Stimulated activated CD4-positive, alpha-beta T cell treated with anti-CD3 and anti-CD28 coated beads, Interleukin-15, amount 100 ng/mL, for 48 hours (primary cell): ENCODE measurements at regions not wholly inside any gene's neighbourhood (a gene's known extent, or its start where the extent isn't known, plus 50 kb on each side); places are given as distances from the start of the nearest gene placed in this dataset.

Experiments
- DNase-seq, 2 donors: peaks; one replicate each; pipeline ENCODE4 v3.0.0-alpha.2; 2020; ENCODE audit warnings: low read depth in 2 of 2

DNA sequence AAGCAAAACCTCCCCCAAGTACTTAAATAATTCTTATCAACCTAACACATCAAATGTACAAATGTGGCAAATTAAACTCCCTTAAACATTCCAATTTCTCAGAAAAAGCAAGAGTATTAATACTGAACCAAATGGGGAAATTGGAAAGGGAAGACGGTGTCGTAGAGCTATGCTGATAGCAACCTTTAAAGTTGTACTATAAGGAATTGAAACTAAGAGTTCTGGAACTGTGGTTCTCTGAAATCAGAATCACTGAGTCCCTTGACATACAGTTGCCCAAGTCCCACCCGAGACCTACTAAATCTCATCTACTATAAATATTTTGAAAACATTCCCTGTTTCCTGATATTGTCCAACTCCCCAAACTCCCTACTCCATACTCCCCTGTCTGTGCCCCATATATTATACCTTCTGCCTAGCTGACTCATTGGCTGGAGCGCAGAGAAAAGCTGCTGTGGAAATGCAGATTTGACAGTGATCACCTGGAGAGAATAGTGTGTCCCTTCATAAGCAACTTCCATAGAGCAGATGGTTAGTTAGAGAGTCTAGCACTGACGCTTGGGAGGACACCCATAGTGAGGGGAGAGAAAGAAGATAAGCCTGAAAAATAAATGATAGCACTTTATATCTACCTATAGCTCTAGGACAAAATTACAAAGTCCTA, 51.4 kb upstream of the ITM2B start:
- no peak for DNase-seq

DNA sequence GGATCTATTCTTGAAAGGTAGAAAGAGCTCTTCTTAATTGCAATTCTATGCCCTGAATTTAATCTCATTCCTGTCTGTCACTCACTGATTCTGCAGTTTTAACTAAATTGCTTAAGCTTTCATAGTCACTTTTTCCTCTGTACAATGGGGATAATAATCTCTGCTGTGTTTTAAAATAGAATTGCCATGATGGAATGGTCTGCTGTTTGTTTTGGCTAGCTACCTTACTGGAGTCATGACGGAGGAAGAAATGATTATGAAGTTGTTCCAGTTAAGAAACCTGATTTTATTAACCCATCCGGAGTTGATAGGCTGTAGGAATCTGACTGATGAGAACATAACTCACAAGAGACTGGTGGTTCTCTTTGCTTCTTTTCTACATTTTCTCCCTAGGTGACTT, 54.9 kb upstream of the ITM2B start:
- DNase-seq: no peak

DNA sequence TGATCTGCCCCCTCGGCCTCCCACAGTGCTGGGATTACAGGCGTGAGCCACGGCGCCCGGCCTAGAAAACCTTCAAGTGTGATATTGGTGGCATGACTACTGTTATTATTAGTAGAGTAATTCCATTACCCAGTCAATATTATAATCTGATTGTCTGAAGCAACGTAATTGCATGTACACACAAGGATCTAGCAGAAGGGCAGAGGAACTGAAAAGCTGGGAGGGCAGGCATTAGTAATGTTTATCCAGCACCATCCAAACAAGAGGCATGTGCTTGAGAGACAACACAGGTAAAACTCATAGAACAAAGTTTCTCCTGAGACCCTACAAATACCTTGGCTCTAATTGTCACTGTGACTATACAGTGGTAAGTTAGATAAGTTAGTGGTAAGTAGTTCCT, 56.2 kb upstream of the ITM2B start:
- no peak for DNase-seq

DNA sequence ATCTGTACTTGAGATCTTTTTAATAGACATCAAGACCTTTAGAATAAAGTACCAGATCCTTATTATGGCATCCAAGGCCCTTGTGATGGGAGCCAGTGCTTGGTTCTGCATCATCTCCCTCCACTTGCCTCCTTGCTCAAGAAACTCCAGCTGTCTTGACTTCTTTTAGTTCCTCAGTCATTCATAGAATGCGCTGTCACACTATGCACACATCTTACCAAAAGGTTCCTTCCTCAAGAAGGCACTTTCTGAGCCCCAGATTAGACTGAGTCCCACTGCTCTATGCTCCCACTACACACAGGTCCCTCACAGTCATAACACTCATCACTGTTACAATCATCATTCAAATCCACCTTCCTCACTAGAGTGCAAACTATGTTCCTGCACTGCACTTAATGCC, 57.8 kb upstream of the ITM2B start:
- no peak for DNase-seq

DNA sequence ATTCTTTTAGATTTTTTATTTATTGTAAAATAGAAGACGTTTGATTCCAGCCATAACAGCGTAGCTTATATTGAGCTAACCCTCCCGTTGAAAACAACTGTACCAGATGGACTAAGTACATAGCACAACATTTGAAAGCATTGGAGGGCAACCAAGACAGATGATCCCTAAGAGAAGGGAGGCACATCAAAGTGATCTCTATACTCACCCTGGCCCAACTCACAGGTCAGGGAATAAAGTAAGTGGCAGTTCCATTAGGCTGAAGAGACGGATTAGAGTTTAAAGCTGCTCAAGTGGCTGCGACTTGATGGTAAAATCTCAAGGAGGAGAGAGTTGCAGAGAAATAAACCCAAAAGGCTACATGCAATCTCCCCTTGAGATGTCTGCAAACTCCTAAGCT, 65.1 kb upstream of the ITM2B start:
- DNase-seq: no peak

DNA sequence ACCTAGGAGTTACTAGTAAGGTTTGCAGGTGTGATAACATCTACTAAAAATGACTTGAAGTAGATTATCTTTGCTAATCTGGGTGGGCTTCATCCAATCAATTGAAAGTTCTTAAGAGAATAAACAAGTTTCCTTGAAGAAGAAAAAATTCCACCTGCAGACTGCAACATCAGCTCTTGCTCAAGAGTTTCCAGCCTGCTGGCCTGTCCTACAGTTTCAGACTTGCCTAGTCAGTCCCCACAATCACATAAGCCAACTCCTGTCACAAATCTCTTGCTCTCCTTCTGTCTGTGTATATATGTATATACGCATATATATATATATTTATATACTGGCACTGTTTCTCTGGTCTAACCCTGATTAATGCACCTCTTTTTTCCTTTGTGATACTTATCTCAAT, 67.3 kb upstream of the ITM2B start:
- no peak for DNase-seq

DNA sequence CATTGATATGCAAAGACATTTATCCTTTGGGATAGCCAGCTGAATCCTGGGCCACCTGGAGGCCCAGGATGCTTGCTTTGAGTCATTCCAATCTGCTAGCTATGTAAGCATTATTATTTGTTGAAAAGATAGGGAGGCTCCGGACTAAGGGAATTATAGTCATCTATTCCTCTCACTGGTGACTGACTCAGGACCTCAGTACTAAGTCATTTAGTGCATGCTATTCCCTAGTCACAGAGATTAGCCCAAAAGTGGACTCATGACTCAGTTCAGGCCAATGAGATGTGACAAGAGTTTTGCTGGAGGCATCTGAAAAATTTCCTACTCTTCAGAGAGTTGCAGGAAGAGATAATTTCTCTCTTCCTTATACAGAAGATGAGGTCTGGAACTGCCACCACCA, 67.9 kb upstream of the ITM2B start:
- no peak for DNase-seq

DNA sequence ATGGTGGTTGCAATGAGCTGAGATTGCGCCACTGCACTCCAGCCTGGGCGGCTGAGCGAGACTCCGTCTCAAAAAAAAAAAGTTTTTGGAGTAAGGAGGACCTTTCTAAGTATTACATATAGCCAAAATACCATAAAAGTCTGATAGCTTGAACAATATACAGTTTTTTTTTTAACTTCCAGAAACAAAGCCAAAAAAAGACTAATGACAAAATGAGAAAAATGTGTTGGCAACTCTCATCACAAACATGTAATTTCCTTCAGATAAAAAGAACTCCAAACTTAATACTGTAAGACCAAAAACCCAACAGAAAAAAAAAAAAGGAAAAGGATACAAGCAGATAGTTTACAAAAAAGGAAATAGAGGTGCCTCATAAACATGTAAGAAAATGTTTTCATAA, 68.2 kb upstream of the MED4 start:
- DNase-seq: no peak

DNA sequence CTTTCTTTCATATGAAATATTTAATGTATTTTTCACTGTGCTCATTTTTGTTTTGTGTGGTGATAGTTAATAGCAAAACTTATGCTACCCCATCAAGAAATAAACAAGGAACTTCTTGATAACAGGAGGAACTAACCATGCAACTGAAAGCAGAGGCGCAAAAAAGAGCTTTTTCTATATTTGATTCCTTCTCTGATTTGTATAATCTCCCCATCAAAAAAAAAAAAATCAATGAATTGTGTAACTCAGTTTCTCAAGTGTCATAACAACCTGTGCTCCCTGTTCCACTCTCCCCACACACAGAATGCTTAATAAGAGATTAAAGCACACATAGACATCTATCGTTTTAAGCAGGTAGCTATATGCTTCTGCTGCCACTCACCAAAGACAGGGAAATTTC, 67.3 kb upstream of the MED4 start:
- DNase-seq: no peak

DNA sequence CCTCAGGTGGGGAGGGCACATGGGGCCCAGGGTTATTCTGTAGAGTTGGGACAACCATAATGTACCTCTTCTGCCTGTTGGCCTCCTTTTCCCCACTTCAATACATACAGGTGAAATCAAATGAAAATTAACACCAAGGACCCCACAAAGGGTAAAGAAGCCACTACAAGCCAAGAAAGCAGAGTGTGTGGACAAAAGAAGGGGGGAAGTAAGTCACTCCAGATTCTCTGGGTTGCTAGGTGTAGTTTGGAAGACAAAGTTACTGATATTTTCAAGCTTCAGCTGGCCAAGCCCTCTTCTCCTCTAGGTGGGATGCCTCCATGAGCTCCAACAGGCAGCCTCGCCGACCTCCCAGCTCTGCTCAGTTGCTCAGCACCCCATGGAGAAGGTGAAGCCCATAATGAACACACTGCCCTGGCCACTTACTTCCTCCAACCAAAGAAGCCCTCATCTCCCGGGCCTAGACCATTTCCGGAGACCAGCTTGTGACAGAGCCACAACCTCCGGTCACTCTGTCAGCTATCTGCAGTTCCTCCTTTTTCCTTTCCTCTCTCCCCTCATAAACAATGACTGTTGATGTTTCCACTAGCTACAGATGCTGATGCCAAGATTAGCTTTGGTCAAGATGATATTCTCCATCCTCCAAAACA, 66.8 kb upstream of the MED4 start:
- DNase-seq: no peak

DNA sequence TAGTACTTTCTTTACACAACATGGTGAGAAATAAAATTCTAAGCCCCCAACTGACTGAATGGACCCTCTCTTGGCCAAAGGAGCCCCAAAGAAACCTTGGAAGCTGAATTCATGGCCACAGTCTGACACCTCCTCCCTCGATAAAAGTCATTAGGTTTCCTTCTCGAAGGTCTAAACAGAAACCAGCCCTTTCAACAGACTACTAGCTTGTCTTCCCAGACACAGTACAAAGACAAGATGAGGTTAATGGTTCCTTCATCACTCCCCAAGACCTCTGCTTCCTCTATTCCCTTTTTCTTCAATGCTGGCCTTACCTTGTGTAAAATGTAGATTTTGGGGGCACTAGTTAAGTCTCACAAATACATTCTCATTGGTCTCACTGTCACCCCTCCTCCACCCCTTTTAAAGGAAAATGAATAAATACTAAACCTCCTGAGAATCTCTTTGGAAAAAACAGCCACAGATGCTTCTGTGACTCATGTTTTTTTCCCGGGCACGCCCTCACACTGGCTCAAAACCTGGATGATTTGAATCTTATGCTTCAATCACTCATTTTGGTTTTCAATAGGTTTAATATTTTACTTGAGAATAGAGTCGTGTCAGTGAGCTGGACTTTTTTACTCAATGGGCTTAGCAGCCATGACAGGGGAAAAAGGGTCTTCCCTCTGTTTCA, 65.8 kb upstream of the MED4 start:
- no peak for DNase-seq

DNA sequence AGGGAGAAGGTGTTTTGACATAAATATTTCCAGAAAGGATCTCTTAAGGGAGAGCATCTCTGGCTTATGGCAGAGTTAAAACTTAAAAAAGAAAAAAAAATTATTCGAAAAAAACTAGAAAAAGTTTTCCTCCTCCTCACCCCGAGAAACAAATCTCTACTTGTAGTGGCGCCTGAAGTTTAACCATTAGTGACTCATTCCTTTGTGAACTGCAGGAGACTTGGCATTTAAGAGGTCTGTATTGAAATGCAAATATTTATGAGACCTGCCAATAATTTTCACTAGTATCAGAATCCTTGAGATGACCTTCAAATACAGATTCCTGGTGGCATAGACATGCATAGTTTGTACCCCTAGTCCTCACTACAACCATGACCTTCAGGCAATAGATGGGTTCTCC, 64.9 kb upstream of the MED4 start:
- no peak for DNase-seq

DNA sequence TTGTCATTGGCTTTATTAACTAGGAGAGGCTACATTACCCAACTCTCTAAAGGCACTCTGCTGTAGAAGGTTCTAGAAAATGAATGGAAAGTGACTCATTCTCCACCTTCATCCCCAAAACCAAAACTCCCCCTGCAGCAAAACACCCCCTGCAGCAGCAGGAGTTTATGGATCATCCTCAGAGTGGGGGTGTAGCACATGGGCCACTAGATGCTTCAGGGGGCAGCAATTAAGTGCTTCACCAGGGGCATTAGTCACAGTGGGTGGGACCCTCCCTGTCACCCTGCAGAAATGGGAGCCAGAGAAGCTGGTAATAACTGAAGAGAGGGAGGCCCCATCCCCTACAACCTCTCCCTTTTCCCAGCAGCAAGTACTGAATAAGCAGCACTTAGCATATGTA, 64.5 kb upstream of the MED4 start:
- DNase-seq: no peak

DNA sequence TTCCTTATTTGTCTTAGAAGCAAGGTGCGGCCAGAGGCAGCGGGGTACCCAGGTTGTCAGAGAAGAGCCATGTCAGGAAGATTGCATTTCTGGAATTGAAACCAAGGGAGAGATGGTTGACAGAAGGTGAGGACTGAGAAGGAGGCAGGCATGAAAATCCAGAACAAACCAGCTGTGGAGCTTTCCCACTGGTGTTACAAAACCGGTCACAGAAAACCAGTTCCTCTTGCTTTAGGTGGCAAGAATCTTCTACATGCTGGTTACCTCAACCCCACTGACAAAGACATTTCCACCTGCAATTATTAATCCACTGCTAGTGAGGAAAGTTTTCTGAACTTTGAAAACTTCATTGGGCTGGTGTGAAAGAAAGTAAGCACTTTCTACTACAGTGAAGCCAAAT, 64.0 kb upstream of the MED4 start:
- no peak for DNase-seq

DNA sequence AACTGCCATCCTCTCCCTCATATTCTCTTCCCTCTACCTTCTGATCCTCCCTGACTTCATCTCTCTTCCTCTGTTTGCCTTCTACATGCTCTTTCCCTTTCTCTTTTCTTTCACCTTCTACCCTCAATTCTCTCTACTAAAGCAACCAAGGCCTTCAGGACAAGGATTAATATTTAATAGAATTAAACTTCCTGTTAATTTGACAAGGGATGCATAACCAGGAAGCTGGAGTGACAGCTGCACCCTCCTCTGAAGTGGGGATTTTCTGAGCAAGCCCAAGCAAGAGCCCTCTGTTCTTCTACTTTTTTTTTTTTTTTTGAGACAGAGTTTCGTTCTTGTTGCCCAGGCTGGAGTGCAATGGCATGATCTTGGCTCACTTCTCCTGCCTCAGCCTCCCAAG, 63.4 kb upstream of the MED4 start:
- no peak for DNase-seq

DNA sequence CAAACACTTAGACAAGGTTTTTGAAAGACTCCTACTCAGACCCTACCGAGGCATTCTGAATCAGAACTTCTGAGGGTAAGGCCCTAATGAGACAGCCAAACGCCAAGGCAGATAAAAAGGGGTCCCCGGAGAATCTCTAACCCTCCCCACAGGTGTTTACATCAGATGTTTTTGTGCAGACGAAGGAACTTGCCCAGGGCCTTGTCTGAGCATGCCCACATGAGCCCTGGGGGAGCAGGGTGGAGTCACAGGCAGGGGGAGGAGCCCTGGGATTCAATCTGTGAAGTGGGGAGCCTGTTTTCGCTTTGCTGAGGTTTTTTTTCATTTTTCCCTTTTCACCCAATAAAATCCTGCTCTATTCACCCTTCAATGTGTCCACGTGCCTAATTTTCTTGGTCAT, 61.6 kb upstream of the MED4 start:
- DNase-seq: peak; percentile 59 to 62

DNA sequence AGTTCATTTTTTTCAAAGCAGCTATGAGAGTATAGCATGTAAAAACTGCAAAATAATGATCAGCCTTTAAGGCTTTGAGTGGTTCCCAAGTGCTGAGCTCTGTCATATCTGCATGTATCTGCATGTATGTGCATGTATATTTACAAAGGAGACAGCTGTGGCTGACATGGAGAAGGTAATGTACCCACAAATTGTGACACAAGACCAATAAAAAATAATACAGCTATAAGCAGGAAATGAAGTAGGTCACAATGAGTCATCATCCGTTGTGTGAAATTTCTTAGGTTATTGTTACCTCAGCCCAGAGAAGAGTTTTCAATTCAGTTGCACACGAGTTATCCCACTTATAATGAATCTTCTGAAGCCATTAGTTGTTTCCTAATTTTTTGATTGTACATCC, 60.9 kb upstream of the MED4 start:
- no peak for DNase-seq

DNA sequence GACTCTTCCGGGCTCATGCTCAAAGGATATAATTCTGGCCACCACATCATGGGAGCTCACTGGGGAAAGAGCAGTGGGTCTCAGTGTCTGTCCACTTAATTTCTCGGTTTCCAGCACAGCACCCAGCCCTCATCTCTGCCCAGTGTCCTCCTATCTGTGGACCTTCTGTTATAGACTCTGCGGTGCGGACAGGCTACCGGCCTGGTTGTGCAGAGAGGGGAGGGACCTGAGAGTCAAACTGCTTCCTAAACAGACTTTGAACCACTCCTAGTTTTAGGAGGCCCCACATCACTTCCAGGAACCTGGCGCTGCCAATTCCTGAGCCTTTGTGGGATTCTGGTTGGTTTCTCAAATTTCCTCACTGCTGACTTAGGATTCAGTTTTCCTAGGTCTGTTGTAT, 59.8 kb upstream of the MED4 start:
- DNase-seq: no peak

DNA sequence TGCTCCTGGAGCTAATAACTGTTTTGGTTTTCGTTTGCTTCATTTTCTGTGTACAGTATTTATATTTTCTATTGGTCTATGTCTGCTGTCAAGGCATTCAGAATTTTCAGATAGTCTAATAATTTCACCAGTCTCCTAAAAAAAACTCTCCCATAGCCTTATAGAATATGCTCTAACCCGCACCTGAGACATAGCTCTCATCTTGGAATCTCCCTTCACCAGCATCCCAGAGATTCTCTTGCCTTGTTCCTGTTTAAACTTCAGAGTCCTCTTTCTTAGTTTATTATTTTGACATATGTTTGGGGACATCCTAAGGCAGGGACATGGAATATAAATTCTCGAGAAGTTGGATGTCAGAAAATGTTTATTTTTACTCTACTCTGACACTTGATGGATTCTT, 58.3 kb upstream of the MED4 start:
- DNase-seq: no peak

DNA sequence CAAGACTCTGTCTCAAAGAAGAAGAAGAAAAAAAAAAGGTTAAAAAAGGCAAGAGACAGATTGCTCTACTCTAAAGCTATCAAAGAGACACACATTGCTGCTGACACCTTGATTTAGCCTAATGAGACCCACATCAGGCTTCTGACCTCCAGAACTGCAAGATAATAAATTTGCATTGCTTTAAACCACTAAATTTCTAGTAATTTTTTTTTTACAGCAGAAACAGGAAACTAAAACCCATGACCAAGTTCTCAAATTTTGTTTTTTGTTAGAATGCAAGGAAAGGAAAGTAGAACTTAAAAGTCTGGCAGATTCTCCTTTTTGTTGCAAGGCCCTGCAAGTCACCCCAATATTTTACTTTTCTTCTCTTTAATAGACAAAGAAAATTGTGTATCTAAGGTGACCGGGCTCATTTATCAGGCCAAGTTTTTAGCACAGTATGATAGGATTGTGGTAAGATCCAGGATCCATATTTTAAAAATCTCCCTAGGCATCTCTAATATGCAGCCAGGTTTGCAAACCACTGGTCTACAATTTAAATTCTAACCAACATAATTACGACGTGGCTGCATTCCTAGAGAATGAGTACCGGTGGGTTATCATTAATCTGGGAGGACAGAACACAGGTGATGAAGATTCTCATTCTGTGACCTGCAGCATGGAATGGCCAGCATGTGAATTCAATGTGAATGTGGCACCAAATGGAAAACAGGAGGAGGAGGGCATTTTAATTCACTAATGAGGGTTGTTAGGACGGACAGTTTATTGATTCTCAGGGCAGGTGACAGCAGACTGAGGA, 56.7 kb upstream of the MED4 start:
- no peak for DNase-seq

DNA sequence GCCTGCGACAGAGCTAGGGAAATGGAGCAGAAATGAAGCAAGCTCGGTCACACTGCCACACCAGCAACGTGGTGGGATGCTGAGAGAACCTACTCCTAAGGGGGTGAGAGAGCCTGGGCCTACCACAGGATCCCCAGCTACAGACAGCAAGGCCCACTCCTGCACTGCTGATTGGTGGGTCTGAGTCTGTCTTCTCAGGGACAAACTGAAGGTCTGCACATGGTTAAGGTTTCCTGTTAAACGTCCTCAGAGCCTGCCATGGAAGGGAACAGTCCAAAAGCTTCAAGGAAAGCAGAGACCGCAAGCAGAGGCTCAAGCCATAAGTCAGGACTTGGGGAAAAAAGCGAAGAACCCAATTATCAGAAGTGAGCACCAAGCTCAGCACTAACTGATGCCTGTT, 53.5 kb upstream of the MED4 start:
- no peak for DNase-seq

DNA sequence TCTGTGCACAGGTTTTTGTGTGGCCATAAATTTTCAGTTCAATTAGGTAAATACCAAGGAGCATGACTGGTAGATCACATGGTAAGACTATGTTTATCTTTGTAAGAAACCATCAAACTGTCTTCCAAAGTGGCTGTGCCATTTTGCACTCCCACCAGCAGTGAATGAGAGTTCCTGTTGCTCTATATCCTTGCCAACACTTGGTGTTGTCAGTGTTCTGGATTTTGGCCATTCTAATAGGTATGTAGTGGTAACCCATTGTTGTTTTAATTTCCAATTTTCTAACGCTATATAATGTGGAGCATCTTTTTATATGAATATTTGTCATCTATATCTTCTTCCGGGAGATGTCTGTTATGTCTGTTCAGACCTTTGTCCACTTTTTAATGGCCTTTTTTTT, 51.7 kb upstream of the MED4 start:
- DNase-seq: no peak

DNA sequence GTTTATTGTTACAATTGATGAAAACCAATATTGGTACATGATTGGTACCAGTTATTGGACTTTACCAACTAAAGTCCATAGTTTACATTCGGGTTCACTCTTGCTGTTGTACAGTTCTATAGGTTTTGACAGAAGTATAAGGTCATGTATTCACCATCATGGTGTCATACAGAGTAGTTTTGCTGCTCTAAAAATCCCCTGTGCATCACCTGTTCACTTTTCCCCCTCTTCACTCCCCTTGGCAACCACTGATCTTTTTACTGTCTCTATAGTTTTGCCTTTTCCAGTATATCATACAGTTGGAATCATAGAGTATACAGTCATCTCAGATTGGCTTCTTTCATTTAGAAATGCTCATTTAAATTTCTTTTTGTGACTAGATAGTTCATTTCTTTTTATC, 51.2 kb upstream of the MED4 start:
- no peak for DNase-seq
